NCI-H748 treated with DMSO at 0.1 percent for 48 hours (cell line): ENCODE measurements at regions not wholly inside any gene's neighbourhood (a gene's known extent, or its start where the extent isn't known, plus 50 kb on each side); places are given as distances from the start of the nearest gene placed in this dataset.

Experiments
- DNase-seq: peaks from one replicate; lab custom pipeline; 2025; lab: John Stamatoyannopoulos, UW

DNA sequence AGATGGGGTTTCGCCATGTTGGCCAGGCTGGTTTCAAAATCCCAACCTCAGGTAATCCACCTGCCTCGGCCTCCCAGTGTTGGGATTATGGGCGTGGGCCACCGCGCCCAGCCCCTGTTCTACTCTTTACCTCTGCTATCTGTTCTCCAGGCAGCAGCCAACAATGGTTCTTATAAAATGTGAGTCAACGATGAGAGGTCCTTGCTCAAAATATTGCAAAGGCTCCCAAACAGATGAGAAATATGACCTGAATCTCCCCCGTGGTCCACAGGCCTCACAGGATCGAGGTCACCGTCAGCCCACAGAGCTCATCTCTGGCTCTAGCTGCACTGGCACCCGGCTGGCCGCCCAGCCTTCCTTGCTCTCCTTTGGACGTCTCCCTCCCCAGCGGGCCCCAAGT, 62.0 kb upstream of the EGFR start:
- no peak for DNase-seq

DNA sequence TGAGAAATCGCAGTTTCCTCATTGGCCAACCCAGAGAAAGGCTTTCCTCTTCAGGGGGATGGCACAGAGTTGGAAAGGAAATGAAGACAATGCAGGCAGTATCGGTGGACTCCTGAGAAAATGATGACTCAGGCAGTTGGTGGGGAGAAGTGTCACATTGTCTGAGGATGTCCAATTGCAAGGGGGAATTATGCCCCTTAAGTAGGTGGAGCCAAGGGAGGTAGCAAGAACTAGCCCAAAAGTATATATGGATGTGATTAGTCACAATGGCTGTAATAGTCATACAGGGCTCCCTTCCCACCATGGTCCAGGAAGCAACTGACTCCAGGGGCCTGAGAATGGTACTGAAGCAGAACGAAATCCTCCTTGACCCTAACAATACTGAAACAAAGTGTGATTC, 58.3 kb upstream of the EGFR start:
- DNase-seq = no peak

DNA sequence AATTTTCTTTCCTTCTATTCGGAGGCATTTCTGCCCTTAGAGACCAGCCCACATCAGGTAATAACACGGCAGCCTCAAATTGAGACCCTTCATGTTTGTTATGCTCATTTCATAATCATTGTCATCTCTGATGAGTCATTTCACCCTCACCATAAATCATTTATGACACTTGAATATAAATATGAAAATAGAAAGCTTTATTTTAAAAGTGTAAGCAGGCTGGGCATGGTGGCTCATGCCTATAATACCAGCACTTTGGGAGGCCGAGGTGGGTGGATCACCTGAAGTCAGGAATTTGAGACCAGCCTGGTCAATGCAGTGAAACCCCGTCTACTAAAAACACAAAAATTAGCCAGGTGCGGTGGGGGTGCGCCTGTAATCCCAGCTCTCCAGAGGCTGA, 57.4 kb upstream of the EGFR start:
- no peak for DNase-seq

GRCh38 chr7:54963155-54963554, 55.7 kb upstream of the EGFR start:
- DNase-seq = no peak

DNA sequence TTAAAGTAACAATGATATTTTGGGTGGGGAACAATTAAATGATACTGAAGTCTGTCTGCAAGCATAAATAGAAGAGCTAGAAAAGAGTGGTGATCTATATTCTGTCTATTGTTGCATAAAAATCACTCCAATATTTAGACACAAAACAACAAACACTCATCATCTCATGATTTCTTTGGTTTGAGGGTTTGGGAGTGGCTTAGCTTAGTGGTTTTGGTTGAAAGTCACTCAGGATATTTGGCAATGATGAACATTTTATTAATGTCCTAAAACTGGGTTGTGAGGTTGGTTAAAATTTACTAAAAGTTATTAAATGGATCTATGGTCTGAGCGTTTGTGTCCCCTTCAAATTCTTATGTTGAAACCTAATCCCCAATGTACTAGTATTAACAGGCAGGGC, 54.7 kb upstream of the EGFR start:
- DNase-seq = no peak

DNA sequence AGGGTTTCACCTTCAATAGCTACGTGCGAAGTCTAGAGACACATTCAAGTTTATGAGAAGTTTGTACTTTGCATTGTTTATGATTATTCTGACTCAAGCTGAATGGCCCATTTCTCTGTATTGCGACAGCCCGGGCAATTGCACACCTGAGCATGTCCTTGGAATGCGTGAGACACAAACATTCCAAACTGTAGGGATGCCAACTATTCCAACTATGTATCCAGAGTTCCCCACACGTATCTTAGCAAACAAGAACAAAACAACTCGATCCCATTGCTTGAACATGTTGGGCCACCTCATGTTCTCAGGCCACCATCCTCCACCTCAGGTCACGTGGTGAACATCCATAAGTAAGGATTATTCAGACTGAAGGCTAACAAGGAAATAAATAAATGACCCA, 51.4 kb upstream of the EGFR start:
- DNase-seq = no peak

DNA sequence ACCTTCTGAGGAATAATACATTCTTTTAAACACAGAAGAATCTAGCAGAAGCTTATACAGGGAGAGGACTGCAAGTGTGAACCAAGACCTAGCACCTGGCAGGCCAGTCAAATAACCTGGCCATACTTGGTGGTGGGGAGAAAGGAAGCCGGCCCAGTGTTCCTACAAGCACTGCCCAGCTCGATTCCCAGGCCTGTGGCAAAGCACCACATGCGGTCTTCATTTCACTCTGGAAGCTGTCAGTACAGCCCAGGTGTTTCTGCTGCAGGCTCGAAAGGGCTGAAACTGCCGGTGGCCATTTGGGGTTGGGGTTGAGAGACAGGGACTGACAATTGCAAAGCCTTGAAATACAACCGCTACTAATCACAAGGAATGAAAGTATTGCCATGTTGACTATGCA, 50.8 kb upstream of the EGFR start:
- no peak for DNase-seq
